Spinal cord (tissue), 9 donors: ENCODE measurements at regions not wholly inside any gene's neighbourhood (a gene's known extent, or its start where the extent isn't known, plus 50 kb on each side); places are given as distances from the start of the nearest gene placed in this dataset.

Experiments
- DNase-seq, 6 donors: peaks; one replicate each; pipeline versions ENCODE4 v3.0.0 to v3.0.0-alpha.2; 2013 to 2015; ENCODE audit warnings: low spot score in 6 of 6, low read depth in 4 of 6
- H3K27ac ChIP-seq: one replicate; pipeline ENCODE4 v1.5.1; 2013; ENCODE audit warnings: low read depth, low read length, control low read depth
- H3K27me3 ChIP-seq: one replicate; pipeline ENCODE4 v1.6.1; 2013; ENCODE audit warnings: low read length; ENCODE audit not compliant: control insufficient read depth, insufficient read depth
- H3K36me3 ChIP-seq: one replicate; pipeline ENCODE4 v1.6.1; 2013; ENCODE audit warnings: low read length; ENCODE audit not compliant: control insufficient read depth, insufficient read depth
- H3K4me1 ChIP-seq: one replicate; pipeline ENCODE4 v1.6.1; 2013; ENCODE audit warnings: low read length; ENCODE audit not compliant: control insufficient read depth, insufficient read depth
- H3K4me3 ChIP-seq: one replicate; pipeline ENCODE4 v1.5.1; 2013; ENCODE audit warnings: low read depth, low read length, control low read depth
- H3K9me3 ChIP-seq: one replicate; pipeline ENCODE4 v1.6.1; 2013; ENCODE audit warnings: low read length; ENCODE audit not compliant: control insufficient read depth, insufficient read depth
- WGBS: methylation state at CpG from one replicate; pipeline ENCODE4 v1.1.5; 2013; ENCODE audit warnings: missing lambda C conversion rate; ENCODE audit not compliant: insufficient coverage; 5-methylcytosine and 5-hydroxymethylcytosine counted together
- donor health status: healthy.

- Histone ChIP-seq H3K4me1 (peaks cover 12% of the 10 kb centered on the region), H3K4me3 (no peak overlapping the region), H3K36me3 (no peaks in the 10 kb centered on the region), H3K27ac (no peak overlapping the region), H3K9me3 (no peaks in the 10 kb centered on the region), H3K27me3 (peaks cover 9% of the 10 kb centered on the region)
- no peak for DNase-seq
- 60% methylated on average over 1 of the region's 4 CpGs for WGBS
Observed at GRCh38 chr3:24834442-24834841, 339.8 kb upstream of the THRB start.

DNA sequence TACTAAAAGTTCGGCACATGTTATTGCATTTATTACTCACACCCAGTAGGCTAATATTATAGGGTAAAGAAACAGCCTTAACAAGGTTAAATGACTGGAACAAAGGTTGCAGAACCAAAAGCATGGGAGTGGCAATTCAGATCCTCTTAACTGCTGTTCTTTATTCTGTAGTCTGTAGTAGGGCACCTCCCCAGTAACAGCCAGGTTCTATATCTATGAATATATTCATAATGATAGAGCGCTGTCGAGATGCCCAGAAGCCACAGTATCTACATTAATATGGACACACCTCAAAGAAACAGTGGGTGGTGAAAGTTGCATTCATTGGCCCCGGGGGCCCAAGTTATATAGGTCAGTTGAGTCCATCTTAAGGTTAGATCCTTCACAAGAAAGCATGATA is 340.9 kb upstream of the THRB start:
- H3K27me3 ChIP-seq, result peaks cover 2% of the 10 kb centered on the region
- no peaks in the 10 kb centered on the region for H3K36me3 ChIP-seq
- DNase-seq, result no peak
- no peaks in the 10 kb centered on the region for H3K9me3 ChIP-seq
- WGBS, result 67% methylated on average over 1 of the region's 4 CpGs
- no peak overlapping the region for H3K4me3 ChIP-seq
- H3K27ac ChIP-seq, result no peak overlapping the region
- peaks cover 1% of the 10 kb centered on the region for H3K4me1 ChIP-seq

- H3K36me3 ChIP-seq, result no peaks in the 10 kb centered on the region
- no peaks in the 10 kb centered on the region for H3K27me3 ChIP-seq
- no peak for DNase-seq
- no peak overlapping the region for H3K27ac ChIP-seq
- 100% methylated on average over 2 of the region's 3 CpGs for WGBS
- H3K9me3 ChIP-seq, result no peaks in the 10 kb centered on the region
- no peaks in the 10 kb centered on the region for H3K4me1 ChIP-seq
- H3K4me3 ChIP-seq, result no peak overlapping the region
Observed at GRCh38 chr3:24837601-24838000, 343.0 kb upstream of the THRB start.

DNA sequence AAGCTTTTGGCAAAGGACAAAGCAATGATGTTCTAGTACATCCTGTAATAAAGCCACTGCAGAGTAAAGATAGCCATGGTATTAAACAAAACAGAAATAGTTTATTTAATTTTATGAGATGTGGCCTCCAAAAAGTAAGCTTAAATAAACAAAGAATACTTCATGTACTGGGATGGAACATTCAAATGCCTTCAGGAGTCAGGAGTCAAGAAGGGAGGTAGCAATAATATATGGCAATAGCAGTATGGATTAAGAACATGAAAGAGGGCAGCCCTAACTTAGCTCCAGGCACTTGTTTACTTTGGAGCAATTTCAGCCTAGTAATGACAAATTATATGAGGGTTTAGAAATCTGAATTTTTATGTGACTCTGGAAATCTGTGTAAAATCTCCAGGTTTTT is 343.9 kb upstream of the THRB start:
- Histone ChIP-seq H3K27me3 (no peaks in the 10 kb centered on the region), H3K9me3 (no peaks in the 10 kb centered on the region), H3K4me1 (no peaks in the 10 kb centered on the region), H3K4me3 (no peak overlapping the region), H3K36me3 (no peaks in the 10 kb centered on the region), H3K27ac (no peak overlapping the region)
- DNase-seq, result no peak

- DNase-seq, result peak in 3 of 6 donors; percentile 31 to 82 (median 72)
- Histone ChIP-seq H3K36me3 (no peaks in the 10 kb centered on the region), H3K27me3 (no peaks in the 10 kb centered on the region), H3K4me3 (no peak overlapping the region), H3K4me1 (no peaks in the 10 kb centered on the region), H3K27ac (no peak overlapping the region), H3K9me3 (no peaks in the 10 kb centered on the region)
- WGBS, result 20% methylated on average over 2 of the region's 2 CpGs
Observed at GRCh38 chr3:24843955-24844354, 349.3 kb upstream of the THRB start.

DNA sequence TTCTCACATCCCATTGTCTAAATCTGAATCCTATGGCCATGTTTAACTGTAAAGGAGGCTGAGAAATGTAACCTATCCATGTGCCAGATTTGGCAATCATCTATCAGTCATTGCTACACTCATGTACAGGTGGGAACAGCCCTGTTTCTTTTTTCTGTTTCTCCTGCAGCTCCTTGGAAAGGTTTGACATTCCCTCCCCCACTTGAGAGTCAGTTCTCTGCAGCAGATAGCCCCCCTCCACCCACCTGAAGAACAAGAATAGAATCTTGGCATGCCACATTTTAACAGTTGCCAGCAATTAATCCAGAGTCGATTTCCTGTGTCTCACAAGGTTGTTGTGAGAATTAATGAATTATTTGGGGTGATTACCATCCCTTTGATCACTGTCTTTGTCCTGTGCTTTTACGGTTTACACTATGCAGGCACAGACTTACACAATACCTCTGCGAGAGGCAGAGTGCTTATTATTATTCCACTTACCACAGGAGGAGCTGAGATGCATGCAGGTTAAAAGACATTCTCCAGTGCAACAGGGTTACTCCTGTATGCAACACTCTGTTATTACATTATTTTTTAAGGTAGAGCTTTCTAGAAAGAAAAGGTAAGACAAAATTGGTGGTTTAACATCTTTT is 351.0 kb upstream of the THRB start:
- Histone ChIP-seq H3K4me1 (no peaks in the 10 kb centered on the region), H3K4me3 (no peak overlapping the region), H3K27ac (no peak overlapping the region), H3K36me3 (no peaks in the 10 kb centered on the region), H3K9me3 (no peaks in the 10 kb centered on the region), H3K27me3 (no peaks in the 10 kb centered on the region)
- WGBS, result no CpG with 5 or more reads among the region's 3 CpGs
- DNase-seq, result no peak

- Histone ChIP-seq H3K4me1 (no peaks in the 10 kb centered on the region), H3K27me3 (no peaks in the 10 kb centered on the region), H3K9me3 (no peaks in the 10 kb centered on the region), H3K36me3 (no peaks in the 10 kb centered on the region), H3K4me3 (no peak overlapping the region), H3K27ac (no peak overlapping the region)
- no peak for DNase-seq
- WGBS, result 36% methylated on average over 1 of the region's 1 CpG
Observed at GRCh38 chr3:24846286-24846860, 351.7 kb upstream of the THRB start.

GRCh38 chr3:24850245-24850644 is 355.6 kb upstream of the THRB start:
- no peaks in the 10 kb centered on the region for H3K36me3 ChIP-seq
- no peak overlapping the region for H3K4me3 ChIP-seq
- H3K27ac ChIP-seq, result no peak overlapping the region
- DNase-seq, result no peak
- H3K27me3 ChIP-seq, result no peaks in the 10 kb centered on the region
- H3K4me1 ChIP-seq, result no peaks in the 10 kb centered on the region
- no CpG with 5 or more reads among the region's 2 CpGs for WGBS
- no peaks in the 10 kb centered on the region for H3K9me3 ChIP-seq

- DNase-seq, result peak in 1 of 6 donors; percentile 14
- no peaks in the 10 kb centered on the region for H3K9me3 ChIP-seq
- H3K4me3 ChIP-seq, result no peak overlapping the region
- no peaks in the 10 kb centered on the region for H3K4me1 ChIP-seq
- WGBS, result 54% methylated on average over 2 of the region's 4 CpGs
- H3K27me3 ChIP-seq, result no peaks in the 10 kb centered on the region
- no peaks in the 10 kb centered on the region for H3K36me3 ChIP-seq
- H3K27ac ChIP-seq, result no peak overlapping the region
Observed at GRCh38 chr3:24853685-24854490, 359.2 kb upstream of the THRB start.

DNA sequence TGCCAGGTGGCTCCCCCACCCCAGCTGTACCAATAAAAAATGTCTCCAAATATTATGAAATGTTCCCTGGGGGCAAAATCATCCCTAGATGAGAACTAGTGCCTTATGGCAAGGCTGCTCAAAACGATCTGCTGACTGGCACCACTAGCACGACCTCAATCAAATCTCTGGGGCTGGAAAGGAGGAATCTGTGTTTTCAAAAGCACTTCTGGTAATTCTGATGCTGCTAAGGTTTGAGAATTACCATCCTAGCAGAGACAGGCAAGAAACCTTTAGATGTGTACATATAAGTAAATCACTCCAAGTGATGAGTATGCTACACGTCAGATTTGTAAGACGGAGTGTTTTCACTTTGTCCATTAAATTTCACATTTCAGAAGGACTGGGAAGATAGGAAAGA is 360.1 kb upstream of the THRB start:
- 83% methylated on average over 1 of the region's 4 CpGs for WGBS
- H3K9me3 ChIP-seq, result no peaks in the 10 kb centered on the region
- no peak overlapping the region for H3K27ac ChIP-seq
- H3K4me3 ChIP-seq, result no peak overlapping the region
- no peaks in the 10 kb centered on the region for H3K4me1 ChIP-seq
- DNase-seq, result no peak
- H3K36me3 ChIP-seq, result no peaks in the 10 kb centered on the region
- H3K27me3 ChIP-seq, result no peaks in the 10 kb centered on the region
